RWPE2 (cell line): ENCODE measurements at regions not wholly inside any gene's neighbourhood (a gene's known extent, or its start where the extent isn't known, plus 50 kb on each side); places are given as distances from the start of the nearest gene placed in this dataset.
A peak's percentile ranks its signal among the peaks of the same experiment; 100 is the strongest.

Experiments used
- ATAC-seq: fragments of 200-7000 bp; cut with Tn5 transposase; 3 replicates; pipeline ENCODE4 v1.9.1; 2021; ENCODE audit warnings: low read depth
- DNase-seq: peaks from one replicate; pipeline ENCODE4 v3.0.0-alpha.2; 2020; ENCODE audit warnings: low spot score
- H3K27ac ChIP-seq: fragments of 450-650 bp; 2 replicates; pipeline ENCODE4 v1.5.1; 2017; ENCODE audit warnings: mild to moderate bottlenecking; ENCODE audit not compliant: poor library complexity, severe bottlenecking
- H3K27me3 ChIP-seq: fragments of 250-450 bp; sonication (Bioruptor Pico); 2 replicates; pipeline ENCODE4 v1.5.1; 2021; ENCODE audit warnings: mild to moderate bottlenecking, moderate library complexity; ENCODE audit not compliant: insufficient read depth, poor library complexity, severe bottlenecking
- H3K36me3 ChIP-seq: fragments of 250-450 bp; sonication (Bioruptor Pico); 2 replicates; pipeline ENCODE4 v1.5.1; 2020; ENCODE audit warnings: low read depth, mild to moderate bottlenecking, moderate library complexity
- H3K4me1 ChIP-seq: fragments of 250-450 bp; sonication (Bioruptor Pico); 2 replicates; pipeline ENCODE4 v1.5.1; 2021; ENCODE audit warnings: mild to moderate bottlenecking, moderate library complexity; ENCODE audit not compliant: insufficient read depth, poor library complexity, severe bottlenecking
- H3K4me3 ChIP-seq: fragments of 250-450 bp; sonication (Bioruptor Pico); 2 replicates; pipeline ENCODE4 v1.5.1; 2021; ENCODE audit warnings: mild to moderate bottlenecking, moderate library complexity; ENCODE audit not compliant: severe bottlenecking
- H3K9me3 ChIP-seq: fragments of 250-450 bp; sonication (Bioruptor Pico); 2 replicates; pipeline ENCODE4 v1.5.1; 2021; ENCODE audit warnings: mild to moderate bottlenecking, moderate library complexity; ENCODE audit not compliant: severe bottlenecking
- TF ChIP-seq, protein P1 (sequence below): fragments of 450-650 bp; IDR thresholded peaks from one replicate; pipeline ENCODE4 v1.5.1; 2017; ENCODE audit warnings: mild to moderate bottlenecking, moderate library complexity; ENCODE audit not compliant: poor library complexity, severe bottlenecking

- DNase-seq = no peak
- ATAC-seq = peak; percentile 75
- no peaks in the 10 kb centered on the region for H3K36me3 ChIP-seq
Observed at GRCh38 chr12:4108803-4109345, 164.7 kb upstream of the CCND2 start.

GRCh38 chr12:4107911-4108697 lies 165.5 kb upstream of the CCND2 start:
- Histone ChIP-seq H3K27me3 (no peaks in the 10 kb centered on the region), H3K4me1 (peaks cover 19% of the 10 kb centered on the region), H3K9me3 (no peaks in the 10 kb centered on the region), H3K4me3 (no peak overlapping the region), H3K27ac (peak overlapping the region; percentile 26), H3K36me3 (no peaks in the 10 kb centered on the region)
- no peak for DNase-seq
- TF ChIP-seq, protein P1, sequence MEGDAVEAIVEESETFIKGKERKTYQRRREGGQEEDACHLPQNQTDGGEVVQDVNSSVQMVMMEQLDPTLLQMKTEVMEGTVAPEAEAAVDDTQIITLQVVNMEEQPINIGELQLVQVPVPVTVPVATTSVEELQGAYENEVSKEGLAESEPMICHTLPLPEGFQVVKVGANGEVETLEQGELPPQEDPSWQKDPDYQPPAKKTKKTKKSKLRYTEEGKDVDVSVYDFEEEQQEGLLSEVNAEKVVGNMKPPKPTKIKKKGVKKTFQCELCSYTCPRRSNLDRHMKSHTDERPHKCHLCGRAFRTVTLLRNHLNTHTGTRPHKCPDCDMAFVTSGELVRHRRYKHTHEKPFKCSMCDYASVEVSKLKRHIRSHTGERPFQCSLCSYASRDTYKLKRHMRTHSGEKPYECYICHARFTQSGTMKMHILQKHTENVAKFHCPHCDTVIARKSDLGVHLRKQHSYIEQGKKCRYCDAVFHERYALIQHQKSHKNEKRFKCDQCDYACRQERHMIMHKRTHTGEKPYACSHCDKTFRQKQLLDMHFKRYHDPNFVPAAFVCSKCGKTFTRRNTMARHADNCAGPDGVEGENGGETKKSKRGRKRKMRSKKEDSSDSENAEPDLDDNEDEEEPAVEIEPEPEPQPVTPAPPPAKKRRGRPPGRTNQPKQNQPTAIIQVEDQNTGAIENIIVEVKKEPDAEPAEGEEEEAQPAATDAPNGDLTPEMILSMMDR = no peak
- ATAC-seq = no peak

More at GRCh38 chr12:4108803-4109345, 164.7 kb upstream of the CCND2 start:
- H3K4me1 ChIP-seq = peaks cover 25% of the 10 kb centered on the region
- TF ChIP-seq, protein P1 = no peak
- peak overlapping the region; percentile 26 for H3K27ac ChIP-seq
- H3K4me3 ChIP-seq = no peak overlapping the region
- H3K27me3 ChIP-seq = no peaks in the 10 kb centered on the region
- H3K9me3 ChIP-seq = no peaks in the 10 kb centered on the region

GRCh38 chr12:4107436-4107878 lies 166.1 kb upstream of the CCND2 start:
- H3K4me3 ChIP-seq = no peak overlapping the region

GRCh38 chr12:4106621-4107020 lies 166.9 kb upstream of the CCND2 start:
- Histone ChIP-seq H3K9me3 (no peaks in the 10 kb centered on the region), H3K4me1 (peaks cover 9% of the 10 kb centered on the region)
- DNase-seq = no peak

More at GRCh38 chr12:4107436-4107878, 166.1 kb upstream of the CCND2 start:
- peak; percentile 81 for ATAC-seq
- no peak for DNase-seq
- Histone ChIP-seq H3K27me3 (no peaks in the 10 kb centered on the region), H3K9me3 (no peaks in the 10 kb centered on the region), H3K4me1 (peaks cover 12% of the 10 kb centered on the region), H3K27ac (no peak overlapping the region), H3K36me3 (no peaks in the 10 kb centered on the region)
- TF ChIP-seq, protein P1 = peak; percentile 82

More at GRCh38 chr12:4106621-4107020, 166.9 kb upstream of the CCND2 start:
- no peak for ATAC-seq
- H3K4me3 ChIP-seq = no peak overlapping the region
- no peaks in the 10 kb centered on the region for H3K27me3 ChIP-seq
- no peak overlapping the region for H3K27ac ChIP-seq
- TF ChIP-seq, protein P1 = no peak
- no peaks in the 10 kb centered on the region for H3K36me3 ChIP-seq
